Smooth muscle cell (in vitro differentiated cells): ENCODE measurements at regions not wholly inside any gene's neighbourhood (a gene's known extent, or its start where the extent isn't known, plus 50 kb on each side); places are given as distances from the start of the nearest gene placed in this dataset.

Experiments used
- DNase-seq: peaks from one replicate; lab custom pipeline; 2025; ENCODE audit not compliant: unreplicated experiment; lab: John Stamatoyannopoulos, UW
- H2AFZ ChIP-seq: fragments of 200-600 bp; sonication (generic); 2 replicates; pipeline ENCODE4 v1.6.0; 2016; ENCODE audit warnings: antibody characterized with exemption, low read depth, mild to moderate bottlenecking
- H3F3A ChIP-seq: fragments of 200-600 bp; sonication (generic); 2 replicates; pipeline ENCODE4 v1.6.0; 2017; ENCODE audit warnings: antibody characterized with exemption, low read depth
- H3K27ac ChIP-seq: fragments of 200-600 bp; sonication (generic); 2 replicates; pipeline ENCODE4 v1.5.1; 2016; ENCODE audit warnings: low read depth, mild to moderate bottlenecking
- H3K27me3 ChIP-seq: fragments of 200-600 bp; sonication (generic); 2 replicates; pipeline ENCODE4 v1.6.1; 2016; ENCODE audit warnings: low read depth, mild to moderate bottlenecking
- H3K36me3 ChIP-seq: fragments of 200-600 bp; sonication (generic); 2 replicates; pipeline ENCODE4 v1.5.1; 2016; ENCODE audit warnings: low read depth
- H3K4me1 ChIP-seq: fragments of 200-600 bp; sonication (generic); 2 replicates; pipeline ENCODE4 v1.5.1; 2016; ENCODE audit warnings: low read depth
- H3K4me2 ChIP-seq: fragments of 200-600 bp; sonication (generic); 2 replicates; pipeline ENCODE4 v1.6.0; 2016; ENCODE audit warnings: mild to moderate bottlenecking
- H3K4me3 ChIP-seq: fragments of 200-600 bp; sonication (generic); 2 replicates; pipeline ENCODE4 v1.5.1; 2016; ENCODE audit warnings: mild to moderate bottlenecking
- H3K79me2 ChIP-seq: fragments of 200-600 bp; sonication (generic); 2 replicates; pipeline ENCODE4 v1.6.0; 2016; ENCODE audit warnings: low read depth, mild to moderate bottlenecking
- H3K9ac ChIP-seq: fragments of 200-600 bp; sonication (generic); 2 replicates; pipeline ENCODE4 v1.6.0; 2016; ENCODE audit warnings: low read depth
- H3K9me3 ChIP-seq: fragments of 200-600 bp; sonication (generic); replicated peaks from 2 replicates; pipeline ENCODE4 v1.5.1; 2016; ENCODE audit warnings: low read depth
- H4K20me1 ChIP-seq: fragments of 200-600 bp; sonication (generic); 2 replicates; pipeline ENCODE4 v1.6.0; 2016; ENCODE audit warnings: low read depth
- WGBS: methylation state at CpG from one replicate; pipeline ENCODE4 v1.1.7; 2016; ENCODE audit warnings: low lambda C conversion rate; 5-methylcytosine and 5-hydroxymethylcytosine counted together
- TF ChIP-seq, protein P1 (sequence below): fragments of 200-600 bp; sonication (generic); IDR thresholded peaks from 2 replicates; pipeline ENCODE4 v1.5.1; 2017; ENCODE audit warnings: borderline replicate concordance, mild to moderate bottlenecking, antibody characterized with exemption; ENCODE audit not compliant: insufficient read depth, poor library complexity, severe bottlenecking

GRCh38 chr5:121319292-121319691 is 532.4 kb upstream of the FTMT start:
- WGBS: 100% methylated on average over 1 of the region's 1 CpG
- no peak overlapping the region for H3K27ac ChIP-seq
- H3K4me3 ChIP-seq: no peak overlapping the region
- H3K9ac ChIP-seq: no peak overlapping the region
- H3K79me2 ChIP-seq: no peaks in the 10 kb centered on the region
- H3K4me2 ChIP-seq: no peak overlapping the region
- no peaks in the 10 kb centered on the region for H3K4me1 ChIP-seq
- H4K20me1 ChIP-seq: no peaks in the 10 kb centered on the region
- TF ChIP-seq, protein P1, sequence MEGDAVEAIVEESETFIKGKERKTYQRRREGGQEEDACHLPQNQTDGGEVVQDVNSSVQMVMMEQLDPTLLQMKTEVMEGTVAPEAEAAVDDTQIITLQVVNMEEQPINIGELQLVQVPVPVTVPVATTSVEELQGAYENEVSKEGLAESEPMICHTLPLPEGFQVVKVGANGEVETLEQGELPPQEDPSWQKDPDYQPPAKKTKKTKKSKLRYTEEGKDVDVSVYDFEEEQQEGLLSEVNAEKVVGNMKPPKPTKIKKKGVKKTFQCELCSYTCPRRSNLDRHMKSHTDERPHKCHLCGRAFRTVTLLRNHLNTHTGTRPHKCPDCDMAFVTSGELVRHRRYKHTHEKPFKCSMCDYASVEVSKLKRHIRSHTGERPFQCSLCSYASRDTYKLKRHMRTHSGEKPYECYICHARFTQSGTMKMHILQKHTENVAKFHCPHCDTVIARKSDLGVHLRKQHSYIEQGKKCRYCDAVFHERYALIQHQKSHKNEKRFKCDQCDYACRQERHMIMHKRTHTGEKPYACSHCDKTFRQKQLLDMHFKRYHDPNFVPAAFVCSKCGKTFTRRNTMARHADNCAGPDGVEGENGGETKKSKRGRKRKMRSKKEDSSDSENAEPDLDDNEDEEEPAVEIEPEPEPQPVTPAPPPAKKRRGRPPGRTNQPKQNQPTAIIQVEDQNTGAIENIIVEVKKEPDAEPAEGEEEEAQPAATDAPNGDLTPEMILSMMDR: no peak
- H3K36me3 ChIP-seq: no peaks in the 10 kb centered on the region
- no peak for DNase-seq
- no peaks in the 10 kb centered on the region for H3F3A ChIP-seq
- no peaks in the 10 kb centered on the region for H3K9me3 ChIP-seq
- no peaks in the 10 kb centered on the region for H3K27me3 ChIP-seq
- H2AFZ ChIP-seq: no peak overlapping the region

DNA sequence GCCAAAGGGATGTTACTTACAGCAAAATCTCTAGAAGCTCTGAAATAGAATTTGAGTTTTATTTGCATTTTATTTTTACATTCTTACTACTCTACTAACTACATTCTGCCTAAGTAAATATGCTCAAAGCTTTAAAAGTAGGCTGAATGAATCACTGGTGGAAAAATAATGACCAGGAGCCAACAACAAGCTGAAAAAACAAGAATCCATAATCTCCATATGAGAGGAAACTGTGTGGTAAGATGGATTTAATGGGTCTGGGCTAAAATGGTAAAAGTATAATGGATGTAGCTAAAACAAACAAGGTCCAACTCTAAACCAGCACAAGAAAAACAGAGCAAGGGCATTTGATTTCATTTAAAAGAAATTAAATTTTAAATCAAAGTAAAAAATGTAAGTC is 525.8 kb upstream of the FTMT start:
- DNase-seq: no peak
- Histone ChIP-seq H4K20me1 (no peaks in the 10 kb centered on the region), H3K4me2 (no peak overlapping the region), H3K36me3 (no peaks in the 10 kb centered on the region), H3K9ac (no peak overlapping the region), H3K9me3 (no peaks in the 10 kb centered on the region), H3K4me3 (no peak overlapping the region), H3F3A (no peaks in the 10 kb centered on the region), H3K27me3 (no peaks in the 10 kb centered on the region), H3K79me2 (no peaks in the 10 kb centered on the region), H3K27ac (no peak overlapping the region), H2AFZ (no peak overlapping the region), H3K4me1 (no peaks in the 10 kb centered on the region)
- TF ChIP-seq, protein P1: no peak

DNA sequence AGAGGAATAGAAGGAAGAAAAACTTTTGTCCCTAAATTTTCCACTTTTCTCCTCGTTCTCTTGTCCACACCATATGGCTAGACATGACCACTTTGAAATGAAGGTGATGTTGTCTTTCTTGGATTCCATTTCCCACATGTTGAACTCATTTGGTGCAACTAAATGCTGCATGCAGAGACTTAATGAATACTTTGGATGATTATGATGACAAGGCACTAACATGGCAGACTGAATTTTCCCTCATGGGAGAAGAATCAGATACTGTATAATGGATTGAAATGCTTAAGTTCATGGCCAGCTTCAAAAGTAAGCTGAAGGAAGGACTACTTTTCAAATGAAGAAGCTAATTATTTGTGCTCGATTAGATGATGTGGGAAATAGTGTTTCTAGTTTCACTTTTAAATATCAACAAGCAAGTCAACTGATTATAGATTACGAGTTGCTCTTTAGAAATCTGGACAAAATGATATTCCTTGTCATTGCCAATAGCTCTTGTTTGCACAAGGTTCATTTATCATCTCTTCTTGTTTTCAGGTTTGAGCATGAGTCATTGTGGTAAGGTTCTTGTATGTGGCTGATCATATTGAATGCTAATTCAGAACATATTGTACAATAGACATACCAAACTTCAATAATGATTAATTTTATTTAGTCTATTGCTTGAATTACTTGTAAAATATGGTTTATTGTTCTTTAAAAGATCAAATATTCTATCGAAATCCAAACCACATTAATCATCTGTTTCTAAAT is 501.3 kb upstream of the FTMT start:
- TF ChIP-seq, protein P1: no peak
- Histone ChIP-seq H3K4me3 (no peak overlapping the region), H3K79me2 (no peaks in the 10 kb centered on the region), H3K4me2 (no peak overlapping the region), H3F3A (no peaks in the 10 kb centered on the region), H4K20me1 (no peaks in the 10 kb centered on the region), H2AFZ (no peak overlapping the region), H3K27ac (no peak overlapping the region), H3K4me1 (no peaks in the 10 kb centered on the region), H3K36me3 (no peaks in the 10 kb centered on the region), H3K9ac (no peak overlapping the region), H3K27me3 (no peaks in the 10 kb centered on the region), H3K9me3 (no peaks in the 10 kb centered on the region)
- 61% methylated on average over 4 of the region's 4 CpGs for WGBS
- no peak for DNase-seq

DNA sequence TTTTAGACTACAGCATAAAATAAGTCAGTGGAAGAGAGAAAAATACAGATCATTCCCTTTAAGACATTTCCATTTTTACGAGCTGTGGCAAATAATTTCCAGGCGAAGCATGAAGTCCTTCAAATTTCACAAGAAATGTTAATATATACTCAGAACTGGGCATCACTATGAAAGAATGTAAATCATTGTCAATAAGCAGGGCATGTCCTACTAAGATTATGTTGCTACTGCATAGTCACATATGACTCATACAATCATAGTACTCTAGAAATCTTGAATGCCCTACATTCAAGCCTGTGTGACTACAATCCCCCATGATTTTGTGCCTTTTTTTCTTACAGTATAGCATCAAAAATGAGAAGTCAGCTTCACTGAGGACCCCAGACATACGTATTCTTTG is 485.2 kb upstream of the FTMT start:
- Histone ChIP-seq H3K4me2 (peak overlapping the region; percentile 41), H3K27ac (peak overlapping the region; percentile 26), H3K36me3 (no peaks in the 10 kb centered on the region), H3K4me3 (no peak overlapping the region), H3K27me3 (no peaks in the 10 kb centered on the region), H3K9ac (no peak overlapping the region), H3K9me3 (no peaks in the 10 kb centered on the region), H3K79me2 (no peaks in the 10 kb centered on the region), H3K4me1 (no peaks in the 10 kb centered on the region), H2AFZ (no peak overlapping the region), H4K20me1 (no peaks in the 10 kb centered on the region), H3F3A (no peaks in the 10 kb centered on the region)
- DNase-seq: no peak
- TF ChIP-seq, protein P1: no peak
- 62% methylated on average over 3 of the region's 3 CpGs for WGBS
